IMR-90 (cell line): ENCODE measurements at regions not wholly inside any gene's neighbourhood (a gene's known extent, or its start where the extent isn't known, plus 50 kb on each side); places are given as distances from the start of the nearest gene placed in this dataset.

Experiments used
- CEBPB ChIP-seq: IDR thresholded peaks from 2 replicates; pipeline ENCODE4 v1.6.1; 2012; ENCODE audit warnings: low read depth, low read length, improper control_type of control experiment
- CHD1 ChIP-seq: IDR thresholded peaks from 2 replicates; pipeline ENCODE4 v1.6.1; 2012; ENCODE audit warnings: low read depth, low read length, improper control_type of control experiment
- FOS ChIP-seq: fragments of 150-350 bp; IDR thresholded peaks from 2 replicates; pipeline ENCODE4 v1.6.1; 2016; ENCODE audit warnings: low read depth, low read length
- MAFK ChIP-seq: IDR thresholded peaks from 2 replicates; pipeline ENCODE4 v1.6.1; 2012; ENCODE audit warnings: low read depth, low read length, improper control_type of control experiment
- MAZ ChIP-seq: IDR thresholded peaks from 2 replicates; pipeline ENCODE4 v1.6.1; 2012; ENCODE audit warnings: low read depth, mild to moderate bottlenecking, low read length, improper control_type of control experiment, moderate library complexity, borderline replicate concordance
- POLR2A ChIP-seq: IDR thresholded peaks from 2 replicates; pipeline ENCODE4 v1.6.1; 2012; ENCODE audit warnings: mild to moderate bottlenecking, low read depth, low read length
- RAD21 ChIP-seq: IDR thresholded peaks from 2 replicates; pipeline ENCODE4 v1.6.1; 2012; ENCODE audit warnings: low read length, improper control_type of control experiment
- RFX5 ChIP-seq: IDR thresholded peaks from 2 replicates; pipeline ENCODE4 v1.8.0; 2012; ENCODE audit warnings: low read depth, mild to moderate bottlenecking, low read length, moderate library complexity
- SMC3 ChIP-seq: fragments of 150-350 bp; IDR thresholded peaks from 2 replicates; pipeline ENCODE4 v1.6.1; 2016; ENCODE audit warnings: low read depth, mild to moderate bottlenecking, antibody characterized with exemption, low read length, moderate library complexity
- TF ChIP-seq, protein P1 (sequence below): fragments of 150-350 bp; IDR thresholded peaks from 2 replicates; pipeline ENCODE4 v1.6.1; 2016; ENCODE audit warnings: low read depth, mild to moderate bottlenecking, low read length, moderate library complexity, borderline replicate concordance
- TF ChIP-seq, protein P2 (sequence below): conservative IDR thresholded peaks from 2 replicates; pipeline ENCODE4 v1.5.1; 2012; ENCODE audit warnings: mild to moderate bottlenecking, low read depth, low read length, improper control_type of control experiment
- TF ChIP-seq, protein P3 (sequence below): fragments of 150-350 bp; IDR thresholded peaks from 2 replicates; pipeline ENCODE4 v1.6.1; 2017; ENCODE audit warnings: mild to moderate bottlenecking, antibody characterized with exemption, low read length, low read depth

DNA sequence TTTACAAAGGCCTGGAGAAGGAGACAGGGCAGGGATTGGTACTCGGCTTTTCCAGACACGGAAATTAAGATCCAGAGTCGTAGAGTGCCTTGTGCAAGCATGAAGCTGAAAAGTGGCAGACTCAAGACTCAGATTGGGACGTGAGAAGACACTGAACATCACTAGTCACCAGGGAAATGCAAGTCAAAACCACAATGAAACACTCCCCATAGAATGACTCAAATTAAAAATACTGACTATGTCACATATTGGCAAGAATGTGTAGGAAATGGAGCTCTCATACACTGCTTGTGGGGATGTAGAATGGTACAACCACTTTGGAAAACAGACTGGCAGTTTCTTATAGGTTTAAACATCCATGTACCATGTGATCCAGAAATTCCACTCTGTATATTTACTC lies 472.0 kb downstream of the RPS24 start:
- TF ChIP-seq RFX5 (peak; percentile 84), CEBPB (no peak), MAFK (no peak), CHD1 (no peak), POLR2A (no peak), SMC3 (no peak), RAD21 (no peak), FOS (no peak), MAZ (no peak)
- TF ChIP-seq, protein P1, sequence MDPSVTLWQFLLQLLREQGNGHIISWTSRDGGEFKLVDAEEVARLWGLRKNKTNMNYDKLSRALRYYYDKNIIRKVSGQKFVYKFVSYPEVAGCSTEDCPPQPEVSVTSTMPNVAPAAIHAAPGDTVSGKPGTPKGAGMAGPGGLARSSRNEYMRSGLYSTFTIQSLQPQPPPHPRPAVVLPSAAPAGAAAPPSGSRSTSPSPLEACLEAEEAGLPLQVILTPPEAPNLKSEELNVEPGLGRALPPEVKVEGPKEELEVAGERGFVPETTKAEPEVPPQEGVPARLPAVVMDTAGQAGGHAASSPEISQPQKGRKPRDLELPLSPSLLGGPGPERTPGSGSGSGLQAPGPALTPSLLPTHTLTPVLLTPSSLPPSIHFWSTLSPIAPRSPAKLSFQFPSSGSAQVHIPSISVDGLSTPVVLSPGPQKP = no peak
- TF ChIP-seq, protein P2, sequence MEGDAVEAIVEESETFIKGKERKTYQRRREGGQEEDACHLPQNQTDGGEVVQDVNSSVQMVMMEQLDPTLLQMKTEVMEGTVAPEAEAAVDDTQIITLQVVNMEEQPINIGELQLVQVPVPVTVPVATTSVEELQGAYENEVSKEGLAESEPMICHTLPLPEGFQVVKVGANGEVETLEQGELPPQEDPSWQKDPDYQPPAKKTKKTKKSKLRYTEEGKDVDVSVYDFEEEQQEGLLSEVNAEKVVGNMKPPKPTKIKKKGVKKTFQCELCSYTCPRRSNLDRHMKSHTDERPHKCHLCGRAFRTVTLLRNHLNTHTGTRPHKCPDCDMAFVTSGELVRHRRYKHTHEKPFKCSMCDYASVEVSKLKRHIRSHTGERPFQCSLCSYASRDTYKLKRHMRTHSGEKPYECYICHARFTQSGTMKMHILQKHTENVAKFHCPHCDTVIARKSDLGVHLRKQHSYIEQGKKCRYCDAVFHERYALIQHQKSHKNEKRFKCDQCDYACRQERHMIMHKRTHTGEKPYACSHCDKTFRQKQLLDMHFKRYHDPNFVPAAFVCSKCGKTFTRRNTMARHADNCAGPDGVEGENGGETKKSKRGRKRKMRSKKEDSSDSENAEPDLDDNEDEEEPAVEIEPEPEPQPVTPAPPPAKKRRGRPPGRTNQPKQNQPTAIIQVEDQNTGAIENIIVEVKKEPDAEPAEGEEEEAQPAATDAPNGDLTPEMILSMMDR = no peak
- TF ChIP-seq, protein P3, sequence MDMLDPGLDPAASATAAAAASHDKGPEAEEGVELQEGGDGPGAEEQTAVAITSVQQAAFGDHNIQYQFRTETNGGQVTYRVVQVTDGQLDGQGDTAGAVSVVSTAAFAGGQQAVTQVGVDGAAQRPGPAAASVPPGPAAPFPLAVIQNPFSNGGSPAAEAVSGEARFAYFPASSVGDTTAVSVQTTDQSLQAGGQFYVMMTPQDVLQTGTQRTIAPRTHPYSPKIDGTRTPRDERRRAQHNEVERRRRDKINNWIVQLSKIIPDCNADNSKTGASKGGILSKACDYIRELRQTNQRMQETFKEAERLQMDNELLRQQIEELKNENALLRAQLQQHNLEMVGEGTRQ = no peak
